Panc1 (cell line): ENCODE measurements at regions not wholly inside any gene's neighbourhood (a gene's known extent, or its start where the extent isn't known, plus 50 kb on each side); places are given as distances from the start of the nearest gene placed in this dataset.

ENCODE experiments used
- ATAC-seq: fragments of 200-7000 bp; cut with Tn5 transposase; 2 replicates; pipeline ENCODE4 v1.9.1; 2020; ENCODE audit warnings: mild to moderate bottlenecking, moderate library complexity
- BruUV-seq: library from RNA; stranded (reverse); fragments of 400-500 nt; replicated peaks from 2 replicates; lab custom pipeline; 2021; lab: Mats Ljungman, UMichigan
- CTCF ChIA-PET: fragments of 300-600 bp; sonication (Branson Sonifier 250); formaldehyde crosslinking; loops from one replicate; lab custom pipeline; 2022; ENCODE audit warnings: antibody characterized with exemption; lab: Charles Lee
- POLR2A ChIA-PET: fragments of 300-600 bp; sonication (Branson Sonifier 250); formaldehyde crosslinking; loops from one replicate; lab custom pipeline; 2022; ENCODE audit warnings: antibody characterized with exemption; lab: Charles Lee
- DNase-seq: peaks from one replicate; pipeline ENCODE4 v3.0.0-alpha.2; 2010; ENCODE audit warnings: low read depth, low spot score
- H3K27ac ChIP-seq: 2 replicates; pipeline ENCODE4 v1.5.1; 2011; ENCODE audit warnings: mild to moderate bottlenecking, low read length, inconsistent platforms
- H3K27me3 ChIP-seq: fragments of 200-500 bp; sonication (Bioruptor generic); 2 replicates; pipeline ENCODE4 v1.6.0; 2014; ENCODE audit warnings: low read length, inconsistent platforms; ENCODE audit not compliant: control insufficient read depth, insufficient read depth
- H3K36me3 ChIP-seq: fragments of 200-500 bp; sonication (Bioruptor generic); 2 replicates; pipeline ENCODE4 v1.5.1; 2014; ENCODE audit warnings: inconsistent platforms, mild to moderate bottlenecking, low read length, moderate library complexity; ENCODE audit not compliant: control insufficient read depth, insufficient read depth
- H3K4me1 ChIP-seq: 2 replicates; pipeline ENCODE4 v1.5.1; 2011; ENCODE audit warnings: inconsistent platforms, mild to moderate bottlenecking, low read length, moderate library complexity; ENCODE audit not compliant: control insufficient read depth, insufficient read depth
- H3K4me3 ChIP-seq, 2 experiments: 2 replicates each; pipeline ENCODE4 v1.5.1; 2011 to 2012; ENCODE audit warnings: low read depth in 2 of 2, low read length in 2 of 2, mild to moderate bottlenecking in 2 of 2, inconsistent platforms in 1 of 2, moderate library complexity in 1 of 2
- H3K9me3 ChIP-seq: fragments of 200-500 bp; sonication (Bioruptor generic); 2 replicates; pipeline ENCODE4 v1.5.1; 2014; ENCODE audit warnings: low read depth, mild to moderate bottlenecking, inconsistent platforms, low read length, moderate library complexity; ENCODE audit not compliant: control insufficient read depth, insufficient read depth
- CTCF ChIP-seq: fragments of 450-650 bp; IDR thresholded peaks from 2 replicates; pipeline ENCODE4 v1.5.1; 2017; ENCODE audit warnings: mild to moderate bottlenecking
- POLR2AphosphoS5 ChIP-seq: IDR thresholded peaks from 2 replicates; pipeline ENCODE4 v1.6.1; 2012; ENCODE audit warnings: mild to moderate bottlenecking, low read depth, low read length, moderate library complexity
- REST ChIP-seq, 2 experiments: IDR thresholded peaks; 2 replicates each; pipeline ENCODE4 v1.6.1; 2011 to 2012; ENCODE audit warnings: low read depth in 2 of 2, control low read depth in 1 of 2, low read length in 1 of 2, mild to moderate bottlenecking in 1 of 2, moderate library complexity in 1 of 2; ENCODE audit not compliant: insufficient read depth in 1 of 2
- SIN3A ChIP-seq: IDR thresholded peaks from 2 replicates; pipeline ENCODE4 v1.6.1; 2012; ENCODE audit warnings: low read depth, mild to moderate bottlenecking, low read length, moderate library complexity, borderline replicate concordance; ENCODE audit not compliant: insufficient read depth
- TCF7L2 ChIP-seq: IDR thresholded peaks from 2 replicates; pipeline ENCODE4 v1.6.1; 2011; ENCODE audit warnings: mild to moderate bottlenecking, low read depth, low read length, inconsistent platforms
- in situ Hi-C: cut with HindIII; loops from 2 replicates; pipeline ENCODE4 v1.10.0; 2016; ENCODE audit warnings: low sequenced_read_pairs, low pct_unique_long_range_greater_than_20kb
- intact Hi-C: fragments of 100-400 bp; cut with micrococcal nuclease; formaldehyde crosslinking; loops from one replicate; pipeline ENCODE4 v1.10.0; 2022; ENCODE audit not compliant: unreplicated experiment

- Histone ChIP-seq H3K9me3 (no peaks in the 10 kb centered on the region), H3K4me1 (no peaks in the 10 kb centered on the region), H3K36me3 (no peaks in the 10 kb centered on the region), H3K4me3 (no peak overlapping the region), H3K27ac (no peak overlapping the region), H3K27me3 (no peaks in the 10 kb centered on the region)
- no peak for DNase-seq
- no peak for ATAC-seq
- POLR2A ChIA-PET = no interaction called here
- CTCF ChIA-PET = no interaction called here
- in situ Hi-C loops = no loop called here
- BruUV-seq = no TSS peak
- intact Hi-C loops = no loop called here
- TF ChIP-seq CTCF (peak; percentile 34), SIN3A (no peak)
These were observed 628.9 kb downstream of the TLL1 start for GRCh38 chr4:166501941-166502382.

GRCh38 chr4:166502660-166503059 is 629.6 kb downstream of the TLL1 start:
- CTCF ChIA-PET = no interaction called here
- no TSS peak for BruUV-seq
- Histone ChIP-seq H3K36me3 (no peaks in the 10 kb centered on the region), H3K27ac (no peak overlapping the region), H3K4me3 (no peak overlapping the region), H3K4me1 (no peaks in the 10 kb centered on the region), H3K27me3 (no peaks in the 10 kb centered on the region), H3K9me3 (no peaks in the 10 kb centered on the region)
- ATAC-seq (no peak), DNase-seq (no peak)
- in situ Hi-C loops = no loop called here
- POLR2A ChIA-PET = no interaction called here
- intact Hi-C loops = no loop called here
- TF ChIP-seq TCF7L2 (no peak), REST (IDR thresholded peaks at IDR 0.05; ENCODE audit: insufficient read depth in 1 of 2, low read depth in 2 of 2, low read length in 1 of 2) (no peak), CTCF (no peak), SIN3A (no peak), POLR2AphosphoS5 (no peak)
